D721Med (cell line): ENCODE measurements at regions not wholly inside any gene's neighbourhood (a gene's known extent, or its start where the extent isn't known, plus 50 kb on each side); places are given as distances from the start of the nearest gene placed in this dataset.

Experiments used
- DNase-seq: peaks from one replicate; pipeline ENCODE4 v3.0.0; 2011; ENCODE audit warnings: low spot score; ENCODE audit not compliant: insufficient read length
- FAIRE-seq: peaks from 2 replicates; lab custom pipeline; 2011; peaks lifted over from hg19 to GRCh38; lab: Jason Lieb, UNC
- TF ChIP-seq, protein P1 (sequence below): IDR thresholded peaks from 2 replicates; pipeline ENCODE4 v1.5.1; 2012; ENCODE audit warnings: mild to moderate bottlenecking, control low read depth; ENCODE audit not compliant: insufficient read depth; ENCODE audit errors: missing control alignments

DNA sequence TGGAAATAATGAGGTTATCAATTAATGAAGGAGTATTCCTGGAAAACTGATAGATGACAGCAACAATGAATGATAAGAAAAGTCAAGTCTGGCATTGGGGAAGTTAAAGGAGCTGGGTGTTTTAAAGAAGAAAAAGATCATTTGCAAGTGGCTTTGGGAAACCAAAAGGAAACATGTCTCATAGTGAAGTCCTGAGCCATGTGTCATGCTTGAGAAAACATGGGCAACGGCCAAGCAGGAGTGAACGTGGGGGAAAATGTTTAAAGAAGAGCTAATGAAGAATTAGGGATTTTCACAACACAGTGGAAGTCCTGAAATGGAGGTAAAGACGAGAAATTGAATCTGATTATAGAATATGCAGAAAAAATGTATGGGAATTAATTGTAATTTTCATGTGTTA is 1383.2 kb upstream of the CELF2 start:
- FAIRE-seq (no peak), DNase-seq (no peak)
- TF ChIP-seq, protein P1, sequence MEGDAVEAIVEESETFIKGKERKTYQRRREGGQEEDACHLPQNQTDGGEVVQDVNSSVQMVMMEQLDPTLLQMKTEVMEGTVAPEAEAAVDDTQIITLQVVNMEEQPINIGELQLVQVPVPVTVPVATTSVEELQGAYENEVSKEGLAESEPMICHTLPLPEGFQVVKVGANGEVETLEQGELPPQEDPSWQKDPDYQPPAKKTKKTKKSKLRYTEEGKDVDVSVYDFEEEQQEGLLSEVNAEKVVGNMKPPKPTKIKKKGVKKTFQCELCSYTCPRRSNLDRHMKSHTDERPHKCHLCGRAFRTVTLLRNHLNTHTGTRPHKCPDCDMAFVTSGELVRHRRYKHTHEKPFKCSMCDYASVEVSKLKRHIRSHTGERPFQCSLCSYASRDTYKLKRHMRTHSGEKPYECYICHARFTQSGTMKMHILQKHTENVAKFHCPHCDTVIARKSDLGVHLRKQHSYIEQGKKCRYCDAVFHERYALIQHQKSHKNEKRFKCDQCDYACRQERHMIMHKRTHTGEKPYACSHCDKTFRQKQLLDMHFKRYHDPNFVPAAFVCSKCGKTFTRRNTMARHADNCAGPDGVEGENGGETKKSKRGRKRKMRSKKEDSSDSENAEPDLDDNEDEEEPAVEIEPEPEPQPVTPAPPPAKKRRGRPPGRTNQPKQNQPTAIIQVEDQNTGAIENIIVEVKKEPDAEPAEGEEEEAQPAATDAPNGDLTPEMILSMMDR, result no peak

DNA sequence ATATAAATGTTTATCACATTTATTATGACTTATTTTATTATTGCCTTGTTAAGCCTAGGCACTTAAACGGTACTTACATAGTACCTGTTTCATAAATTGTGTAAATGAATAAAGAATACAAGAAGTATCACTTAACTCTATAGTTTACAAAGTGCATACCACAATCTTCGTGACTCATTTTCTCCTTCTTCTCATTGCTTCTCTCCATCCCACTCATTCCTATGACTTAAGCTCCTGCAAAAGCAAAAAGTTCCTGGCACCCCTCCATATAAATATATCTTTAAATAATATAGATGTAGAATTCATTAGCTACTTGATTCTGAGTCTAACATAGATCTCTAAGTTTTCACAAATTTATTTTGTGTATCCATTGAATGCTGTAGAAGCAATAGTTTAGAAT is 1382.0 kb upstream of the CELF2 start:
- TF ChIP-seq, protein P1, result no peak
- FAIRE-seq, result no peak
- DNase-seq, result no peak

DNA sequence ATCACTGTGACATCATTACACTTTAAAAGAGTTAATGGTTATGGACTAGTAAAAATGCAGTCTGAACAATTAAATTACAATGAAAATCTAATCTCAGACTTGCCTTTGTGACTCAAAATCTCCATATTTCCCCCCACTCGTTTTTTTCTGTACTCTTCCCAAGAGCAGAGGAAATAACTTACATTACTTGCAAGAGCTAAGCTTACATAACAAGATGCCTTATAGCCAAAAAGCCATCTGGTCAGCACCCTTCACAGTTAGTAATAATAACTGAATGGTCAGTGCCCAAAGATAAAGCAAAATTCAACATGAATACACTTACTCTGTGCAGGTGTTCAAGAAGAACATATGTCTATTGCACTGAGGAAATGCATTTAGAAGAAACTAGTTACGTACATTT is 1381.5 kb upstream of the CELF2 start:
- FAIRE-seq, result no peak
- TF ChIP-seq, protein P1, result no peak

DNA sequence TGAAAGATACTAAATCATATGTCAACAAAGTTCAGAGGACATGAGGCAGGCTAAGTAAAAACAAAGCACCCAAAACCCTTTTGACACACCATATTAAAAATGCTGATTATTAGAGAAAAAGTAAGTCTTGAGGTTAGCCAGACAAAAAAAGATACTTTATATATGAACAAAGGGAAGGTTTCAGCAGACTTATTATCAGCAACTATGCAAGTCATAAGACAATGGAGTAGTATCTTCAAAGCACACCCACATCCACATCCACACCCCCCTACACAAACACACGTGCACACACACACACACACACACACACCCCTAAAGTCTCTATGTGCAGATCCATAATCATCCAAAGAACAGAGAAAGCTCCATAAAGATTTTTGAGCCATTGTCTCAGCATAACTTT is 1373.9 kb upstream of the CELF2 start:
- DNase-seq, result no peak
- TF ChIP-seq, protein P1, result no peak
- no peak for FAIRE-seq

More for the DNA sequence above, 1381.5 kb upstream of the CELF2 start:
- no peak for DNase-seq

DNA sequence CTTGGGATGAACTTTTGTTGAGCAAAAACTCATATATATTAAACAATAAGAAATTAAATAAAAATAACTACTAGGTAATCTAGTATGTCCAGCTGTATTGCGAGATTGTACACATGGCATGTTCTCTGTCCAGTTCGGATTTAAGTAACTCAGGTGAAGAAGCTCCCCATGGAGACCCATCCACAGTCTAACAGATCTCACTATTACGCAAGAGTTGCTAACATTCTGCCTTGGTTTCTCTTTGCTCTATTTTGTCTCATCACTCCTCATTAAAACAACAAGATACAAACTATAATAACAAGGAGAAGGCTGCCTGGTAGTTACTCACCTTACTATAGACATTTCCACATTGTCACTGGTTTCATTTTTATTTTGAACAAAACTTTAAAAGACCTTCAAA is 1372.3 kb upstream of the CELF2 start:
- FAIRE-seq, result no peak
- no peak for DNase-seq
- TF ChIP-seq, protein P1, result no peak

DNA sequence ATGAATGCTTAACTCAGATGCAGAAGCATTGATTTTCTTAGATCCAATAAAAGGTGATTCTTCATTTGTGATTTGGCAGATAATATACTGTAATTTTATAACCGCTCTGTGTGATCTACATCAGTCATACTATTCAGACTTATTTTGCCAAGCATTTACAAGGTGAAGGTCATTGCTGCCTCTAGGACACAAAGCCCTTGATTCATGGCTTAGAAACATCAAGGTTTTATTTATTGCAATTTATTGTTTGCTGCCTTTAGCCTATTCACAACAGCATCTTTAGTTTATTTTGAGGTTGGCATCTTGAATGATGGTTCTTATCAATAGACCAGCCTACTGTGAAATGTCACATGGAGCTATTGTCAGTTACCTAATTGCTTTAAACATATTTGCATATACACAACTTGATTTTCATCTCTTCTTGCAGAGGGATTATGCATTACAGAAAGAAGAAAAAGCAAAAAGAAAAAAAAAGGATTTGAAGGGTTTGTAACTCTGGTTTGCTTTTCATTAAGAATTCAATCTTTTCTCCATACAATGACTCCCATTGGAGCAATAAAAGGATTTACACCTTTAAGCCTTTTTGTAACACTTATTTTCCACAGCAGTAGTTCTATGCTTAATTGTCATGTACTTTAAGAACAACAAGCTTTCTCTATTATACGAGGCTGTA is 1371.6 kb upstream of the CELF2 start:
- DNase-seq (no peak), FAIRE-seq (no peak)
- TF ChIP-seq, protein P1, result no peak

DNA sequence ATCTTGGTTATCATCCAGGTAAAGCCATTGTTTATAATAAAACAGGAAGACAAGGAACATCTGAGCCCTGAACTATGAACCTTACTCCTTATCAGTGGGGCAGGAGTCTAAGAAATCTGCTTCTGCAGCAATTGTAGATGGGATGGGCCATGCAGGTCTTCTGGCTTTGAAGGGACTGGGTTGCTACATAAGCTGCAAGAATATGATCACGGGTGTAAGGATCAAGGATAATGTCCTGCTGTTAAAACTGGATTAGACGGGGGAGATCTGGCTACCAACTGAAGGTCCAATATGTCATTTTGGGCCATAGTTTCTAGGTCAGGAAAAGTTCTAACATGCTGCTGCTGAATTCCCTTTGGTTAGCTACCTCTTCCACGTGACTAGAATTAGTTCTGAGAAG is 1363.4 kb upstream of the CELF2 start:
- DNase-seq (no peak), FAIRE-seq (no peak)
- TF ChIP-seq, protein P1, result no peak
